Neural cell (in vitro differentiated cells): ENCODE measurements at regions not wholly inside any gene's neighbourhood (a gene's known extent, or its start where the extent isn't known, plus 50 kb on each side); places are given as distances from the start of the nearest gene placed in this dataset.

Experiments used
- EP300 ChIP-seq: fragments of 450-650 bp; conservative IDR thresholded peaks from 2 replicates; pipeline ENCODE4 v1.6.1; 2014; ENCODE audit warnings: antibody characterized with exemption, mild to moderate bottlenecking, moderate library complexity; ENCODE audit not compliant: poor library complexity, severe bottlenecking
- POLR2AphosphoS5 ChIP-seq: IDR thresholded peaks from 2 replicates; pipeline ENCODE4 v1.6.1; 2012
- RAD21 ChIP-seq: fragments of 450-650 bp; conservative IDR thresholded peaks from 2 replicates; pipeline ENCODE4 v1.6.1; 2014; ENCODE audit warnings: antibody characterized with exemption, mild to moderate bottlenecking, moderate library complexity
- TAF1 ChIP-seq: IDR thresholded peaks from 2 replicates; pipeline ENCODE4 v1.6.1; 2012; ENCODE audit warnings: low read depth
- TF ChIP-seq, protein P1 (sequence below): fragments of 450-650 bp; IDR thresholded peaks from 2 replicates; pipeline ENCODE4 v1.5.1; 2014; ENCODE audit warnings: antibody characterized with exemption, mild to moderate bottlenecking, moderate library complexity; ENCODE audit not compliant: poor library complexity, severe bottlenecking

DNA sequence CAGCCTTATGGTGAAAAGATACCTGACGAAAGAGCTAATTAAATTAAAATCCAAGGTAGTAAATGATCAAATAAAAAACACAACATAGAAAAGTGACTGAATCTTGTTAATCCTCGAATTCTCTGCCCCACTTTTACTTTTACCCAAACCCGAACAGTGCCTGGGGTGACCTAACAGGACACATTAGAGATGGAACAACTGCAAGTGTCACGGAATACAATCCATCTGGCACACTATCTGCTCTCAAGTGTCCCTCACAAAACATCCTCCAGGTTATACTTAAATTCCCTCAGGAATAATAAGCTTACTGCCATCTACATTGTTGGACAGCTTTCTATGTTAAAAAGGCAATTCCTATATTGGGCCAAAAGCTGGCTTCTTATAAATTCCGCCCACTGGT lies 236.3 kb upstream of the SLC14A2 start:
- no peak for TF ChIP-seq POLR2AphosphoS5
- TF ChIP-seq, protein P1, sequence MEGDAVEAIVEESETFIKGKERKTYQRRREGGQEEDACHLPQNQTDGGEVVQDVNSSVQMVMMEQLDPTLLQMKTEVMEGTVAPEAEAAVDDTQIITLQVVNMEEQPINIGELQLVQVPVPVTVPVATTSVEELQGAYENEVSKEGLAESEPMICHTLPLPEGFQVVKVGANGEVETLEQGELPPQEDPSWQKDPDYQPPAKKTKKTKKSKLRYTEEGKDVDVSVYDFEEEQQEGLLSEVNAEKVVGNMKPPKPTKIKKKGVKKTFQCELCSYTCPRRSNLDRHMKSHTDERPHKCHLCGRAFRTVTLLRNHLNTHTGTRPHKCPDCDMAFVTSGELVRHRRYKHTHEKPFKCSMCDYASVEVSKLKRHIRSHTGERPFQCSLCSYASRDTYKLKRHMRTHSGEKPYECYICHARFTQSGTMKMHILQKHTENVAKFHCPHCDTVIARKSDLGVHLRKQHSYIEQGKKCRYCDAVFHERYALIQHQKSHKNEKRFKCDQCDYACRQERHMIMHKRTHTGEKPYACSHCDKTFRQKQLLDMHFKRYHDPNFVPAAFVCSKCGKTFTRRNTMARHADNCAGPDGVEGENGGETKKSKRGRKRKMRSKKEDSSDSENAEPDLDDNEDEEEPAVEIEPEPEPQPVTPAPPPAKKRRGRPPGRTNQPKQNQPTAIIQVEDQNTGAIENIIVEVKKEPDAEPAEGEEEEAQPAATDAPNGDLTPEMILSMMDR = no peak
- TF ChIP-seq EP300 = no peak
- no peak for TF ChIP-seq TAF1
- no peak for TF ChIP-seq RAD21
